ENCODE measurements at regions not wholly inside any gene's neighbourhood (a gene's known extent, or its start where the extent isn't known, plus 50 kb on each side); places are given as distances from the start of the nearest gene placed in this dataset.

GRCh38 chr6:12481850-12482249 is 191.7 kb downstream of the EDN1 start:
- Mint-ChIP-seq H3K9me3 (peaks cover 3% of the 10 kb centered on the region; the same call in 1 of the 2 replicates), H3K27ac (no peak overlapping the region), H3K36me3 (no peaks in the 10 kb centered on the region), H3K4me3 (no peak overlapping the region), H3K27me3 (ENCODE audit: low read depth) (no peaks in the 10 kb centered on the region), H3K4me1 (peaks cover 21% of the 10 kb centered on the region)
- DNase-seq (ENCODE audit: low spot score) (no peak), ATAC-seq (no peak)
- ChIA-PET POLR2A (no interaction called here), CTCF (interaction anchor here (0.7 to 4.0 kb wide), 10 partner anchors 14 to 191 kb away, joined by 3 to 38 read pairs (median 4); partner anchors contain the start of gene EDN1)
- TF ChIP-seq, protein P1, sequence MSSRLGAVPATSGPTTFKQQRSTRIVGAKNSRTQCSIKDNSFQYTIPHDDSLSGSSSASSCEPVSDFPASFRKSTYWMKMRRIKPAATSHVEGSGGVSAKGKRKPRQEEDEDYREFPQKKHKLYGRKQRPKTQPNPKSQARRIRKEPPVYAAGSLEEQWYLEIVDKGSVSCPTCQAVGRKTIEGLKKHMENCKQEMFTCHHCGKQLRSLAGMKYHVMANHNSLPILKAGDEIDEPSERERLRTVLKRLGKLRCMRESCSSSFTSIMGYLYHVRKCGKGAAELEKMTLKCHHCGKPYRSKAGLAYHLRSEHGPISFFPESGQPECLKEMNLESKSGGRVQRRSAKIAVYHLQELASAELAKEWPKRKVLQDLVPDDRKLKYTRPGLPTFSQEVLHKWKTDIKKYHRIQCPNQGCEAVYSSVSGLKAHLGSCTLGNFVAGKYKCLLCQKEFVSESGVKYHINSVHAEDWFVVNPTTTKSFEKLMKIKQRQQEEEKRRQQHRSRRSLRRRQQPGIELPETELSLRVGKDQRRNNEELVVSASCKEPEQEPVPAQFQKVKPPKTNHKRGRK (CRISPR knock-in tag; IDR thresholded peaks at IDR 0.05; ENCODE audit: borderline replicate concordance), result no peak
- TF ChIP-seq ZNF317 (CRISPR knock-in tag; IDR thresholded peaks at IDR 0.05; ENCODE audit: borderline replicate concordance, low read depth) (no peak), FOXK1 (CRISPR knock-in tag; IDR thresholded peaks at IDR 0.05) (no peak), ATF1 (CRISPR knock-in tag; IDR thresholded peaks at IDR 0.05) (no peak), ZNF138 (CRISPR knock-in tag; conservative IDR thresholded peaks at IDR 0.05) (no peak), MAX (CRISPR knock-in tag; IDR thresholded peaks at IDR 0.05) (no peak), ZNF423 (CRISPR knock-in tag; IDR thresholded peaks at IDR 0.05) (no peak), NFATC4 (CRISPR knock-in tag; IDR thresholded peaks at IDR 0.05) (no peak), ZNF396 (CRISPR knock-in tag; IDR thresholded peaks at IDR 0.05; ENCODE audit: borderline replicate concordance) (no peak), SMAD3 (CRISPR knock-in tag; IDR thresholded peaks at IDR 0.05; ENCODE audit: borderline replicate concordance) (no peak), RELA (CRISPR knock-in tag; IDR thresholded peaks at IDR 0.05; ENCODE audit: borderline replicate concordance) (no peak), TEAD1 (CRISPR knock-in tag; IDR thresholded peaks at IDR 0.05) (no peak)
- TF ChIP-seq, protein P2, sequence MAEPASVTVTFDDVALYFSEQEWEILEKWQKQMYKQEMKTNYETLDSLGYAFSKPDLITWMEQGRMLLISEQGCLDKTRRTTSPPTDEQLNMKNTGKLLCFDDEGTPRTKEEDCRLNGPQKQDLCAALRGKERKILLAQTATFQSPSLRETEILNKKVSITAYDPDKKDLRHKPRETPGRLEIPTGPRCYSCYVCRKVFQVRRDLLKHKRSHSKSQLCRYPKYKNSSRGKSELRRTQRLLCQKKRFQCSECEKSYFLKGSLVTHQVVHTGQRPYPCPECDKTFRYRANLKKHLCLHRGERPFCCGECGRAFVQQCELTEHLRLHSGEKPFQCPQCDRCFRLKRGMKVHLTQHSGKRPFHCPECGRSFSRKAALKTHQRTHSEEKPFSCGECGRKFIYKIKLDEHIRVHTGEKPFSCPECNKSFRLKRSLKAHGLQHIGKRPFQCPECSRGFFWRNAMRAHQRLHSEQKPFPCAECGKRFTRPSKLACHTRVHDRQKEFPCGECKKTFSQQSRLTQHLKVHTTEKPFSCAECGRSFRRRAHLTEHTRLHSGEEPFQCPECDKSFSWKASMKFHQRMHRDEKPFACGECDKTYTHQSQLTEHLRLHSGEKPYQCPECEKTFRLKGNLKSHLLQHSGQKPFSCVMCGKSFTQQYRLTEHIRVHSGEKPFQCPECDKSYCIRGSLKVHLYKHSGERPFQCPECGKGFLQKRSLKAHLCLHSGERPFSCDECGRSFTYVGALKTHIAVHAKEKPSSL (CRISPR knock-in tag; conservative IDR thresholded peaks at IDR 0.05), result no peak
- TF ChIP-seq, protein P3, sequence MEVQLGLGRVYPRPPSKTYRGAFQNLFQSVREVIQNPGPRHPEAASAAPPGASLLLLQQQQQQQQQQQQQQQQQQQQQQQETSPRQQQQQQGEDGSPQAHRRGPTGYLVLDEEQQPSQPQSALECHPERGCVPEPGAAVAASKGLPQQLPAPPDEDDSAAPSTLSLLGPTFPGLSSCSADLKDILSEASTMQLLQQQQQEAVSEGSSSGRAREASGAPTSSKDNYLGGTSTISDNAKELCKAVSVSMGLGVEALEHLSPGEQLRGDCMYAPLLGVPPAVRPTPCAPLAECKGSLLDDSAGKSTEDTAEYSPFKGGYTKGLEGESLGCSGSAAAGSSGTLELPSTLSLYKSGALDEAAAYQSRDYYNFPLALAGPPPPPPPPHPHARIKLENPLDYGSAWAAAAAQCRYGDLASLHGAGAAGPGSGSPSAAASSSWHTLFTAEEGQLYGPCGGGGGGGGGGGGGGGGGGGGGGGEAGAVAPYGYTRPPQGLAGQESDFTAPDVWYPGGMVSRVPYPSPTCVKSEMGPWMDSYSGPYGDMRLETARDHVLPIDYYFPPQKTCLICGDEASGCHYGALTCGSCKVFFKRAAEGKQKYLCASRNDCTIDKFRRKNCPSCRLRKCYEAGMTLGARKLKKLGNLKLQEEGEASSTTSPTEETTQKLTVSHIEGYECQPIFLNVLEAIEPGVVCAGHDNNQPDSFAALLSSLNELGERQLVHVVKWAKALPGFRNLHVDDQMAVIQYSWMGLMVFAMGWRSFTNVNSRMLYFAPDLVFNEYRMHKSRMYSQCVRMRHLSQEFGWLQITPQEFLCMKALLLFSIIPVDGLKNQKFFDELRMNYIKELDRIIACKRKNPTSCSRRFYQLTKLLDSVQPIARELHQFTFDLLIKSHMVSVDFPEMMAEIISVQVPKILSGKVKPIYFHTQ (CRISPR knock-in tag; IDR thresholded peaks at IDR 0.05), result no peak
- TF ChIP-seq, protein P4, sequence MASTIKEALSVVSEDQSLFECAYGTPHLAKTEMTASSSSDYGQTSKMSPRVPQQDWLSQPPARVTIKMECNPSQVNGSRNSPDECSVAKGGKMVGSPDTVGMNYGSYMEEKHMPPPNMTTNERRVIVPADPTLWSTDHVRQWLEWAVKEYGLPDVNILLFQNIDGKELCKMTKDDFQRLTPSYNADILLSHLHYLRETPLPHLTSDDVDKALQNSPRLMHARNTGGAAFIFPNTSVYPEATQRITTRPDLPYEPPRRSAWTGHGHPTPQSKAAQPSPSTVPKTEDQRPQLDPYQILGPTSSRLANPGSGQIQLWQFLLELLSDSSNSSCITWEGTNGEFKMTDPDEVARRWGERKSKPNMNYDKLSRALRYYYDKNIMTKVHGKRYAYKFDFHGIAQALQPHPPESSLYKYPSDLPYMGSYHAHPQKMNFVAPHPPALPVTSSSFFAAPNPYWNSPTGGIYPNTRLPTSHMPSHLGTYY (CRISPR knock-in tag; IDR thresholded peaks at IDR 0.05), result no peak
- TF ChIP-seq, protein P5, sequence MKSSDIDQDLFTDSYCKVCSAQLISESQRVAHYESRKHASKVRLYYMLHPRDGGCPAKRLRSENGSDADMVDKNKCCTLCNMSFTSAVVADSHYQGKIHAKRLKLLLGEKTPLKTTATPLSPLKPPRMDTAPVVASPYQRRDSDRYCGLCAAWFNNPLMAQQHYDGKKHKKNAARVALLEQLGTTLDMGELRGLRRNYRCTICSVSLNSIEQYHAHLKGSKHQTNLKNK (CRISPR knock-in tag; IDR thresholded peaks at IDR 0.05), result no peak
- TF ChIP-seq, protein P6, sequence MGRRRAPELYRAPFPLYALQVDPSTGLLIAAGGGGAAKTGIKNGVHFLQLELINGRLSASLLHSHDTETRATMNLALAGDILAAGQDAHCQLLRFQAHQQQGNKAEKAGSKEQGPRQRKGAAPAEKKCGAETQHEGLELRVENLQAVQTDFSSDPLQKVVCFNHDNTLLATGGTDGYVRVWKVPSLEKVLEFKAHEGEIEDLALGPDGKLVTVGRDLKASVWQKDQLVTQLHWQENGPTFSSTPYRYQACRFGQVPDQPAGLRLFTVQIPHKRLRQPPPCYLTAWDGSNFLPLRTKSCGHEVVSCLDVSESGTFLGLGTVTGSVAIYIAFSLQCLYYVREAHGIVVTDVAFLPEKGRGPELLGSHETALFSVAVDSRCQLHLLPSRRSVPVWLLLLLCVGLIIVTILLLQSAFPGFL (CRISPR knock-in tag; IDR thresholded peaks at IDR 0.05; ENCODE audit: borderline replicate concordance), result no peak
